ENCODE measurements at regions not wholly inside any gene's neighbourhood (a gene's known extent, or its start where the extent isn't known, plus 50 kb on each side); places are given as distances from the start of the nearest gene placed in this dataset.

DNA sequence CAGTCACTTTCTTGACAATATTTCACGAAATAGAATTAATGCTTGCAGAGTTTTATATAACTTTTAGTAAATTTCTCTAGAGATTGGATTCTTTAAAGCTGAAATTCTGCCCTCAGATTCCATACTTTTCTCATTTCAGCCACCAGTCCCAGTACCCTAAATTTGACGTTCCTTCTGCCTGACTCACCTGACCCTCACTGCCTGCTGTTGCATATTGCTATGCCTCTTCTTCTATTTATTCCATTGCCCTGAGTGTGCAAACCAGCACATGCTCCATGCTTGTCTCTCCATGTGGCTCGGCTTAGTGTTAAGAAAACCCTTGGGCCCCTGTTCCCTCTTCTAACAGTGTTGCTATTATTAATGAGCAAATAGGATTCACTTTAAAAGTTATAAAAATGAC lies 533.3 kb downstream of the LRFN5 start:
- Histone ChIP-seq H3K4me3 (no peak overlapping the region), H3K27me3 (no peaks in the 10 kb centered on the region), H3K36me3 (no peaks in the 10 kb centered on the region), H3K27ac (no peak overlapping the region), H3K4me1 (no peaks in the 10 kb centered on the region), H3K9me3 (no peaks in the 10 kb centered on the region)
- no peak for DNase-seq
- intact Hi-C loops (cut with DNase I; ENCODE audit: low total_unique reads), result no loop called here
- in situ Hi-C loops (cut with MboI; ENCODE audit: low pct_ligation_motif_present in 1 of 4, low pct_unique_long_range_greater_than_20kb in 1 of 4, low sequenced_read_pairs in 3 of 4), result no loop called here
- 51 to 86% methylated on average over 3 of the region's 3 CpGs for WGBS, 2 donors (ENCODE audit: low coverage in 1 of 2)
- TF ChIP-seq, protein P1, sequence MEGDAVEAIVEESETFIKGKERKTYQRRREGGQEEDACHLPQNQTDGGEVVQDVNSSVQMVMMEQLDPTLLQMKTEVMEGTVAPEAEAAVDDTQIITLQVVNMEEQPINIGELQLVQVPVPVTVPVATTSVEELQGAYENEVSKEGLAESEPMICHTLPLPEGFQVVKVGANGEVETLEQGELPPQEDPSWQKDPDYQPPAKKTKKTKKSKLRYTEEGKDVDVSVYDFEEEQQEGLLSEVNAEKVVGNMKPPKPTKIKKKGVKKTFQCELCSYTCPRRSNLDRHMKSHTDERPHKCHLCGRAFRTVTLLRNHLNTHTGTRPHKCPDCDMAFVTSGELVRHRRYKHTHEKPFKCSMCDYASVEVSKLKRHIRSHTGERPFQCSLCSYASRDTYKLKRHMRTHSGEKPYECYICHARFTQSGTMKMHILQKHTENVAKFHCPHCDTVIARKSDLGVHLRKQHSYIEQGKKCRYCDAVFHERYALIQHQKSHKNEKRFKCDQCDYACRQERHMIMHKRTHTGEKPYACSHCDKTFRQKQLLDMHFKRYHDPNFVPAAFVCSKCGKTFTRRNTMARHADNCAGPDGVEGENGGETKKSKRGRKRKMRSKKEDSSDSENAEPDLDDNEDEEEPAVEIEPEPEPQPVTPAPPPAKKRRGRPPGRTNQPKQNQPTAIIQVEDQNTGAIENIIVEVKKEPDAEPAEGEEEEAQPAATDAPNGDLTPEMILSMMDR (IDR thresholded peaks at IDR 0.05), result no peak
- no peak for TF ChIP-seq POLR2AphosphoS5 (IDR thresholded peaks at IDR 0.05)
- TF ChIP-seq EP300 (IDR thresholded peaks at IDR 0.05; ENCODE audit: low read depth), result no peak
- no peak for TF ChIP-seq POLR2A (IDR thresholded peaks at IDR 0.05)

DNA sequence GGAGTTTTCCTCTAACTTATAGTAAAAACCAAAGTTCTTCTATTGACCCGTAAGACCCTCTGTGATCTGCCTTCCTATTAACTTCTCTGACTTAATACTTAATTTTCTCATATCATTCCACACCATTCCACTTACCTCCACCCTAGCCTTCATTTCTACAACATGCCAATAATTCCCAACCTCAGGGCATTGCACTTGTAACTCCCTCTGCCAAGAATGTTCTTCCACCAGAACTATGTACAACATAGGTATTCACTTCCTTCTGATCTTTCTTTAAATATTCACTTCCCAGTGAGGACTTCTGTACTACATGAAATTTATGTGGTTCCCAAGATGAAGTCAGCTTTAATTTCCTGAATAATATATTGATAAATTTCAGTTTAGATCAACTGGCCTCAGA lies 531.7 kb downstream of the LRFN5 start:
- Histone ChIP-seq H3K36me3 (no peaks in the 10 kb centered on the region), H3K4me3 (no peak overlapping the region), H3K9me3 (no peaks in the 10 kb centered on the region), H3K27me3 (no peaks in the 10 kb centered on the region), H3K4me1 (no peaks in the 10 kb centered on the region), H3K27ac (no peak overlapping the region)
- 92 to 93% methylated on average over 1 of the region's 1 CpG for WGBS, 2 donors (ENCODE audit: low coverage in 1 of 2)
- no peak for TF ChIP-seq POLR2AphosphoS5 (IDR thresholded peaks at IDR 0.05)
- TF ChIP-seq, protein P1 (IDR thresholded peaks at IDR 0.05), result no peak
- TF ChIP-seq POLR2A (IDR thresholded peaks at IDR 0.05), result no peak
- TF ChIP-seq EP300 (IDR thresholded peaks at IDR 0.05; ENCODE audit: low read depth), result no peak
- DNase-seq, result no peak
- intact Hi-C loops (cut with DNase I; ENCODE audit: low total_unique reads), result no loop called here
- in situ Hi-C loops (cut with MboI; ENCODE audit: low pct_ligation_motif_present in 1 of 4, low pct_unique_long_range_greater_than_20kb in 1 of 4, low sequenced_read_pairs in 3 of 4), result no loop called here

DNA sequence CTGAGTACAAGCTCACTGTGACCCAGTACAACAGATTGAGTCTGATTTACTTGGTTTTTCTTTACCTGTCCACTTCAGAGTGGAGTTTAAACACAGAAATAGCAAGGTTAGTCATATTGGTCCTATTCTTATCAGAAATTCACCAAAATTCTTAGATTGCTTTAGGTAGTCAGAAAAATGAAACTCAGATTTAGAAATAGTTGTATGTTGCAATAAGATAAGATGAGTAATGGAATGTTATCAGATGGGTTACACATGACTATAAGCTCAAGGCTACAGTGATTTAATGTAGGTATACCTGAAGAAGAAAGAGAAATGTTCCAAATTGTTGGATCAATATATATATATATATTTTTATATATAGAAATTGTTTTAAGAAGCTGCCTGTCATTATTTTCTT lies 524.1 kb downstream of the LRFN5 start:
- H3K36me3 ChIP-seq, result no peaks in the 10 kb centered on the region
- H3K9me3 ChIP-seq, result no peaks in the 10 kb centered on the region
- no peak overlapping the region for H3K4me3 ChIP-seq
- TF ChIP-seq, protein P1 (IDR thresholded peaks at IDR 0.05), result no peak
- TF ChIP-seq EP300 (IDR thresholded peaks at IDR 0.05; ENCODE audit: low read depth) (no peak), POLR2A (IDR thresholded peaks at IDR 0.05) (no peak), POLR2AphosphoS5 (IDR thresholded peaks at IDR 0.05) (no peak)
- H3K27me3 ChIP-seq, result no peaks in the 10 kb centered on the region
- H3K27ac ChIP-seq, result no peak overlapping the region
- intact Hi-C loops (cut with DNase I; ENCODE audit: low total_unique reads) (no loop called here), in situ Hi-C loops (cut with MboI; ENCODE audit: low pct_ligation_motif_present in 1 of 4, low pct_unique_long_range_greater_than_20kb in 1 of 4, low sequenced_read_pairs in 3 of 4) (no loop called here)
- DNase-seq, result no peak
- H3K4me1 ChIP-seq, result no peaks in the 10 kb centered on the region

DNA sequence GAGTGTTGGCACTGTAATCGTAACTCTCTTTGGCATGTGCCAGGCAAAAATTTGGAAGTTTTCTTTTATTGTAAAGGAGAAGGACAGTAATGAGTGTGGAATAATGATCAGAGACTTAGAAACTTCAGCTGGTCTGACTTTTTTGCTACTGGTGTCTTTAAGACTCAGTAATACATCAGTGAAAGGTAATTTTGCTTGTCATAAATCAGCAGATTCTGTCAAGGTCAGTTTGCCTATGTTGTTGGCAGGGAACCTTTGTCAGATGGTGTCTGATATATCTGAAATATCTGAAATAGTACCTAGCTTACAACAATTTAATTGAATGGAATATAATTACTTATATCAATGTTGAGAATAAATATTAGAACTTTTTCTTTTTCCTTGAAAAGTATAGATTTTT lies 516.9 kb downstream of the LRFN5 start:
- TF ChIP-seq, protein P1 (IDR thresholded peaks at IDR 0.05), result no peak
- TF ChIP-seq EP300 (IDR thresholded peaks at IDR 0.05; ENCODE audit: low read depth) (no peak), POLR2AphosphoS5 (IDR thresholded peaks at IDR 0.05) (no peak), POLR2A (IDR thresholded peaks at IDR 0.05) (no peak)
- Histone ChIP-seq H3K27ac (no peak overlapping the region), H3K4me1 (no peaks in the 10 kb centered on the region), H3K9me3 (no peaks in the 10 kb centered on the region), H3K4me3 (no peak overlapping the region), H3K27me3 (no peaks in the 10 kb centered on the region), H3K36me3 (no peaks in the 10 kb centered on the region)
- DNase-seq, result no peak
- in situ Hi-C loops (cut with MboI; ENCODE audit: low pct_ligation_motif_present in 1 of 4, low pct_unique_long_range_greater_than_20kb in 1 of 4, low sequenced_read_pairs in 3 of 4), result no loop called here
- 76 to 100% methylated on average over 1 of the region's 1 CpG for WGBS, 2 donors (ENCODE audit: low coverage in 1 of 2)
- intact Hi-C loops (cut with DNase I; ENCODE audit: low total_unique reads), result no loop called here
